ENCODE measurements at regions not wholly inside any gene's neighbourhood (a gene's known extent, or its start where the extent isn't known, plus 50 kb on each side); places are given as distances from the start of the nearest gene placed in this dataset.

- TF ChIP-seq CTCF (IDR thresholded peaks at IDR 0.05), result no peak
- no peak for TF ChIP-seq POLR2A (IDR thresholded peaks at IDR 0.05)
Observed at GRCh38 chr2:22788749-22789327, 596.1 kb upstream of the KLHL29 start.

Measured in vagina (tissue), 2 donors.